Chondrocyte (in vitro differentiated cells): ENCODE measurements at regions not wholly inside any gene's neighbourhood (a gene's known extent, or its start where the extent isn't known, plus 50 kb on each side); places are given as distances from the start of the nearest gene placed in this dataset.

Source experiments
- DNase-seq: peaks from one replicate; pipeline ENCODE4 v3.0.0; 2021; ENCODE audit warnings: mixed read lengths, low spot score
- H3K27ac Mint-ChIP-seq: one replicate; pipeline ENCODE4 v1.8.0; 2021; ENCODE audit warnings: mild to moderate bottlenecking, moderate library complexity, mixed read lengths; ENCODE audit not compliant: unreplicated experiment
- H3K27me3 Mint-ChIP-seq: 2 replicates; pipeline ENCODE4 v1.8.0; 2021; ENCODE audit warnings: low read depth, mixed read lengths
- H3K36me3 Mint-ChIP-seq: 2 replicates; pipeline ENCODE4 v1.8.0; 2021; ENCODE audit warnings: low read depth, mixed read lengths
- H3K4me1 Mint-ChIP-seq: 2 replicates; pipeline ENCODE4 v1.8.0; 2021; ENCODE audit warnings: low read depth, mild to moderate bottlenecking, mixed read lengths
- H3K4me3 Mint-ChIP-seq: one replicate; pipeline ENCODE4 v1.8.0; 2021; ENCODE audit warnings: mild to moderate bottlenecking, moderate library complexity, mixed read lengths; ENCODE audit not compliant: unreplicated experiment
- H3K9me3 Mint-ChIP-seq: 2 replicates; pipeline ENCODE4 v1.8.0; 2021; ENCODE audit warnings: low read depth, mixed read lengths
- CTCF ChIP-seq: fragments of 200-600 bp; sonication (generic); IDR thresholded peaks from 2 replicates; pipeline ENCODE4 v1.5.0; 2021; ENCODE audit warnings: antibody characterized with exemption, mild to moderate bottlenecking, moderate library complexity

GRCh38 chr2:8296306-8296705 is 385.6 kb upstream of the ID2 start:
- Mint-ChIP-seq H3K4me3 (no peak overlapping the region), H3K4me1 (no peaks in the 10 kb centered on the region), H3K27me3 (peaks cover 13% of the 10 kb centered on the region), H3K27ac (no peak overlapping the region), H3K36me3 (peaks cover 8% of the 10 kb centered on the region), H3K9me3 (peaks cover 4% of the 10 kb centered on the region)
- TF ChIP-seq CTCF: no peak
- DNase-seq: no peak

- TF ChIP-seq CTCF: no peak
- Mint-ChIP-seq H3K27me3 (peaks cover 7% of the 10 kb centered on the region), H3K27ac (no peak overlapping the region), H3K36me3 (peaks cover 4% of the 10 kb centered on the region), H3K9me3 (peaks cover under 1% of the 10 kb centered on the region), H3K4me1 (peaks cover 5% of the 10 kb centered on the region), H3K4me3 (no peak overlapping the region)
- DNase-seq: no peak
These were observed 384.3 kb upstream of the ID2 start for GRCh38 chr2:8297376-8298231.

GRCh38 chr2:8298783-8299182 is 383.1 kb upstream of the ID2 start:
- Mint-ChIP-seq H3K36me3 (peaks cover 2% of the 10 kb centered on the region), H3K9me3 (no peaks in the 10 kb centered on the region), H3K4me3 (no peak overlapping the region), H3K27ac (no peak overlapping the region), H3K27me3 (peaks cover 2% of the 10 kb centered on the region), H3K4me1 (peaks cover 10% of the 10 kb centered on the region)
- DNase-seq: no peak
- TF ChIP-seq CTCF: no peak

GRCh38 chr2:8300216-8300615 is 381.6 kb upstream of the ID2 start:
- Mint-ChIP-seq H3K36me3 (no peaks in the 10 kb centered on the region), H3K27ac (no peak overlapping the region), H3K4me3 (no peak overlapping the region)

GRCh38 chr2:8300905-8301304 is 381.0 kb upstream of the ID2 start:
- no peak overlapping the region for H3K4me3 Mint-ChIP-seq
- no peaks in the 10 kb centered on the region for H3K36me3 Mint-ChIP-seq
- DNase-seq: no peak
- no peaks in the 10 kb centered on the region for H3K27me3 Mint-ChIP-seq
- no peak overlapping the region for H3K27ac Mint-ChIP-seq
- no peaks in the 10 kb centered on the region for H3K9me3 Mint-ChIP-seq
- no peak for TF ChIP-seq CTCF
- peaks cover 10% of the 10 kb centered on the region for H3K4me1 Mint-ChIP-seq

More at GRCh38 chr2:8300216-8300615, 381.6 kb upstream of the ID2 start:
- H3K9me3 Mint-ChIP-seq: no peaks in the 10 kb centered on the region
- no peak for TF ChIP-seq CTCF
- H3K4me1 Mint-ChIP-seq: peaks cover 10% of the 10 kb centered on the region
- no peak for DNase-seq
- no peaks in the 10 kb centered on the region for H3K27me3 Mint-ChIP-seq
